ENCODE measurements at regions not wholly inside any gene's neighbourhood (a gene's known extent, or its start where the extent isn't known, plus 50 kb on each side); places are given as distances from the start of the nearest gene placed in this dataset.
"Not testable (repeated sequence)": the region's sequence is repeated elsewhere in the genome, so short reads cannot be mapped to it uniquely, and the experiment has no call there.

- not testable (repeated sequence) for TF ChIP-seq POLR2AphosphoS5 (IDR thresholded peaks at IDR 0.05; ENCODE audit: borderline replicate concordance, low read depth, low read length); EZH2 (IDR thresholded peaks at IDR 0.05); FOXP2 (optimal IDR thresholded peaks at IDR 0.05; ENCODE audit: control extremely low read depth, extremely low read length, insufficient read depth)
Observed at GRCh38 chr2:188035377-188035776, 256.3 kb upstream of the GULP1 start.
